Natural killer cell (primary cell): ENCODE measurements at regions not wholly inside any gene's neighbourhood (a gene's known extent, or its start where the extent isn't known, plus 50 kb on each side); places are given as distances from the start of the nearest gene placed in this dataset.

Source experiments
- ATAC-seq, 3 donors: fragments of 150-1000 bp in 2 of 3; fragments of 200-7000 bp in 1 of 3; cut with Tn5 transposase; 1 replicate in 1 of 3; 2 replicates in 2 of 3; pipeline ENCODE4 v1.10.0; 2021; ENCODE audit warnings: mild to moderate bottlenecking in 2 of 3, moderate library complexity in 2 of 3
- DNase-seq, 2 donors: peaks; one replicate each; pipeline versions ENCODE4 v3.0.0 to v3.0.0-alpha.2; 2013 to 2021; ENCODE audit warnings: mixed read lengths in 1 of 2
- H3K27ac ChIP-seq: one replicate; pipeline ENCODE4 v1.5.1; 2013; ENCODE audit warnings: mild to moderate bottlenecking, low read length
- H3K27me3 ChIP-seq: one replicate; pipeline ENCODE4 v1.6.1; 2013; ENCODE audit warnings: low read length; ENCODE audit not compliant: control insufficient read depth, insufficient read depth
- H3K36me3 ChIP-seq: one replicate; pipeline ENCODE4 v1.6.1; 2013; ENCODE audit warnings: low read length; ENCODE audit not compliant: control insufficient read depth, insufficient read depth
- H3K4me1 ChIP-seq: one replicate; pipeline ENCODE4 v1.6.1; 2013; ENCODE audit warnings: low read length; ENCODE audit not compliant: control insufficient read depth, insufficient read depth
- H3K4me3 ChIP-seq: one replicate; pipeline ENCODE4 v1.5.1; 2013; ENCODE audit warnings: low read length
- H3K9me3 ChIP-seq: one replicate; pipeline ENCODE4 v1.6.1; 2013; ENCODE audit warnings: low read length; ENCODE audit not compliant: control insufficient read depth, insufficient read depth
- H3K27ac Mint-ChIP-seq, 2 donors: one replicate each; pipeline ENCODE4 v1.8.0; 2022; ENCODE audit warnings: mild to moderate bottlenecking in 2 of 2, mixed read lengths in 2 of 2, moderate library complexity in 1 of 2
- H3K27me3 Mint-ChIP-seq, 2 donors: one replicate each; pipeline ENCODE4 v1.8.0; 2022; ENCODE audit warnings: low read depth in 2 of 2, mixed read lengths in 2 of 2
- H3K36me3 Mint-ChIP-seq: one replicate; pipeline ENCODE4 v1.8.0; 2022; ENCODE audit warnings: mixed read lengths
- H3K4me1 Mint-ChIP-seq, 2 donors: one replicate each; pipeline ENCODE4 v1.8.0; 2022; ENCODE audit warnings: mixed read lengths in 2 of 2
- H3K4me3 Mint-ChIP-seq: one replicate; pipeline ENCODE4 v1.8.0; 2022; ENCODE audit warnings: mild to moderate bottlenecking, moderate library complexity, mixed read lengths
- H3K9me3 Mint-ChIP-seq, 2 donors: one replicate each; pipeline ENCODE4 v1.8.0; 2022; ENCODE audit warnings: mixed read lengths in 2 of 2
- WGBS: methylation state at CpG from one replicate; pipeline ENCODE4 v1.1.7; 2013; ENCODE audit warnings: missing lambda C conversion rate; ENCODE audit not compliant: insufficient coverage; 5-methylcytosine and 5-hydroxymethylcytosine counted together
- intact Hi-C: fragments of 100-400 bp; cut with micrococcal nuclease; formaldehyde crosslinking; loops from one replicate; pipeline ENCODE4 v1.14.2; 2022
- TF ChIP-seq, protein P1 (sequence below): fragments of 200-600 bp; IDR thresholded peaks from one replicate; pipeline ENCODE4 v1.8.0; 2022; ENCODE audit warnings: antibody characterized with exemption

DNA sequence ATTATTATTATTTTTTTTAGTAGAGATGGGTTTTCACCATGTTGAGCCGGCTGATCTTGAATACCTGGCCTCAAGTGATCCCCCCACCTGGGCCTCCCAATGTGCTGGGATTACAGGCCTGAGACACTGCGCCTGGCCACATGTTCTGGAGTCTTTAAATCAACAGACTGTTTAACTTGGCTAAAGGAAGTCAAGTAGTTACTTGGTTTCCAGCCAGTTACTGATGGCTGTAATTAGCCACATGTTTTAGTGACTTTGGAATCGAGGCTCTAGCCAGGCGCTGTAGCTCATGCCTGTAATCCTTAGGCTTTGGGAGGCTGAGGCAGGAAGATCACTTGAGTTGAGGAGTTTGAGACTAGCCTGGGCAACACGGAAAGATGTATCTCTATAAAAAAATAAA, 699.2 kb upstream of the RBFOX1 start:
- 88% methylated on average over 5 of the region's 5 CpGs for WGBS
- H3K9me3 ChIP-seq = no peaks in the 10 kb centered on the region
- H3K27me3 ChIP-seq = no peaks in the 10 kb centered on the region
- ATAC-seq (no peak), DNase-seq (no peak)
- no peaks in the 10 kb centered on the region for H3K36me3 ChIP-seq
- Mint-ChIP-seq H3K4me1 (no peaks in the 10 kb centered on the region), H3K4me3 (no peak overlapping the region), H3K27me3 (peaks cover 0 to 3% of the 10 kb centered on the region in 2 donors), H3K36me3 (no peaks in the 10 kb centered on the region), H3K27ac (no peak overlapping the region), H3K9me3 (peaks cover 4% of the 10 kb centered on the region in 2 donors)
- no peaks in the 10 kb centered on the region for H3K4me1 ChIP-seq
- H3K27ac ChIP-seq = no peak overlapping the region
- TF ChIP-seq, protein P1, sequence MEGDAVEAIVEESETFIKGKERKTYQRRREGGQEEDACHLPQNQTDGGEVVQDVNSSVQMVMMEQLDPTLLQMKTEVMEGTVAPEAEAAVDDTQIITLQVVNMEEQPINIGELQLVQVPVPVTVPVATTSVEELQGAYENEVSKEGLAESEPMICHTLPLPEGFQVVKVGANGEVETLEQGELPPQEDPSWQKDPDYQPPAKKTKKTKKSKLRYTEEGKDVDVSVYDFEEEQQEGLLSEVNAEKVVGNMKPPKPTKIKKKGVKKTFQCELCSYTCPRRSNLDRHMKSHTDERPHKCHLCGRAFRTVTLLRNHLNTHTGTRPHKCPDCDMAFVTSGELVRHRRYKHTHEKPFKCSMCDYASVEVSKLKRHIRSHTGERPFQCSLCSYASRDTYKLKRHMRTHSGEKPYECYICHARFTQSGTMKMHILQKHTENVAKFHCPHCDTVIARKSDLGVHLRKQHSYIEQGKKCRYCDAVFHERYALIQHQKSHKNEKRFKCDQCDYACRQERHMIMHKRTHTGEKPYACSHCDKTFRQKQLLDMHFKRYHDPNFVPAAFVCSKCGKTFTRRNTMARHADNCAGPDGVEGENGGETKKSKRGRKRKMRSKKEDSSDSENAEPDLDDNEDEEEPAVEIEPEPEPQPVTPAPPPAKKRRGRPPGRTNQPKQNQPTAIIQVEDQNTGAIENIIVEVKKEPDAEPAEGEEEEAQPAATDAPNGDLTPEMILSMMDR = no peak
- intact Hi-C loops = no loop called here
- no peak overlapping the region for H3K4me3 ChIP-seq

DNA sequence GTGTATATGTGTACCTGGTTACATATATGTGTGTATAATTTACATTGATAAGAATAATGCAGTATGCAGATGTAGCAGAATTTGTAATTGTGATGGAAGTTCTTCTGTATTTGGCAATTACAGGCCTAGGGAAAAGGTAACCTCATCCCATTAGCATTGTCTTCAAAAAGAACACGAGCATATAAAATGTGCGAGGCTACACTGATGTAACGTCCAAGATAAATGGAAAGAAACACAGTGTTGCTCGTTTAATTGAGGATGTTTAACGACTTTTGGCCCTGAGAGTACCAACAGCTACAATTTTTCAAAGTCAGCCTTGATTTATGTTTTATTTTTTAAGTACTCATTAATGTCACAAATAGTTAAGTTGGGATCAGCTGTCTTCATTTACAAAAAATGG, 703.5 kb upstream of the RBFOX1 start:
- ATAC-seq (no peak), DNase-seq (no peak)
- Histone ChIP-seq H3K4me1 (no peaks in the 10 kb centered on the region), H3K4me3 (no peak overlapping the region), H3K27ac (no peak overlapping the region), H3K36me3 (no peaks in the 10 kb centered on the region), H3K9me3 (no peaks in the 10 kb centered on the region), H3K27me3 (no peaks in the 10 kb centered on the region)
- Mint-ChIP-seq H3K36me3 (no peaks in the 10 kb centered on the region), H3K4me1 (no peaks in the 10 kb centered on the region), H3K9me3 (peaks cover 4% of the 10 kb centered on the region in 2 donors), H3K27ac (no peak overlapping the region), H3K4me3 (no peak overlapping the region), H3K27me3 (peaks cover 0 to 3% of the 10 kb centered on the region in 2 donors)
- WGBS = 86% methylated on average over 5 of the region's 5 CpGs
- intact Hi-C loops = no loop called here
- TF ChIP-seq, protein P1 = no peak

DNA sequence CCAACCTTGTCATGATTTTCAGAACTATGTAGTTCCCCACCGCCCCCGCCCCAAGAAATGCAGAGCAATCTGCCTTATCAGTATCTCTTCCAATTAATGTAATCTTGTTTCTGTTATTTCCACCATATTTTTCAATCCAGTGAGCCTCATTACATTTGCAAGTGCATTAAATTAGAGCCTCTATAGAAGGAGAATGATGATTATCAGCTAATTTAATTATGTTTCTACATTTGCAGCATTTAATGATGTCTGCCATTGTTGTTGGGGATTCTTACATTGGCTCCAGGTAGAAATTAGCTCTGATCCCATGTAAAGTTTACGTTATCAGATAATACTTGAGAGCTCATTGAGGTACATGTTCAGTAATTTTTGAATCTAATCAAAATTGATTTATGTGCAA, 707.0 kb upstream of the RBFOX1 start:
- Histone ChIP-seq H3K36me3 (no peaks in the 10 kb centered on the region), H3K4me3 (no peak overlapping the region), H3K27ac (no peak overlapping the region), H3K9me3 (peaks cover 2% of the 10 kb centered on the region), H3K27me3 (no peaks in the 10 kb centered on the region), H3K4me1 (no peaks in the 10 kb centered on the region)
- no peak overlapping the region for H3K27ac Mint-ChIP-seq
- no peaks in the 10 kb centered on the region for H3K36me3 Mint-ChIP-seq
- intact Hi-C loops = no loop called here
- no peak overlapping the region for H3K4me3 Mint-ChIP-seq
- no peak for ATAC-seq
- 97% methylated on average over 3 of the region's 3 CpGs for WGBS
- H3K27me3 Mint-ChIP-seq = no peaks in the 10 kb centered on the region
- no peak for DNase-seq
- H3K4me1 Mint-ChIP-seq = no peaks in the 10 kb centered on the region
- TF ChIP-seq, protein P1 = no peak
- H3K9me3 Mint-ChIP-seq = peaks cover 4 to 5% of the 10 kb centered on the region in 2 donors

DNA sequence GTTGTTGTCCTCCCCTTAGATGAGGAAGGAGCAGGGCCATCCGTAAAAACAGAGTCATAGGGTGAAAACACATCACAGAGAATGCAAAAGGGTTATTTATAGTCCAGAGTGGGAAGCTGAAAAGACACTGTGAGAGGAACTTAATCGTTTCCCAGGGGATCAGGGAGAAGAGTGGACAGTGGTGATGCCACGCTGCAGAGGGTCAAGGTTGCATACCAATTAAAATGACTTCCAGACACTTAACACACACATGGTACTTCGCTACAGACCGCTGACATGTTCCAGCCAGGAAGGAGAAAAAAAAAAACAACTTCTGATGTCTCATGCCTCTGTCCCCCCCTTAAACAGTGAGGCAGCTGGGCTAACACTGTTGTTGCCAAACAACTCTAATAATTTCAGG, 713.8 kb upstream of the RBFOX1 start:
- H3K4me1 Mint-ChIP-seq = no peaks in the 10 kb centered on the region
- no peaks in the 10 kb centered on the region for H3K27me3 Mint-ChIP-seq
- 58% methylated on average over 5 of the region's 5 CpGs for WGBS
- H3K27ac Mint-ChIP-seq = no peak overlapping the region
- Histone ChIP-seq H3K9me3 (peaks cover 2% of the 10 kb centered on the region), H3K4me1 (no peaks in the 10 kb centered on the region), H3K27ac (no peak overlapping the region), H3K36me3 (no peaks in the 10 kb centered on the region), H3K27me3 (no peaks in the 10 kb centered on the region), H3K4me3 (no peak overlapping the region)
- H3K4me3 Mint-ChIP-seq = no peak overlapping the region
- ATAC-seq (no peak), DNase-seq (no peak)
- TF ChIP-seq, protein P1 = no peak
- intact Hi-C loops = no loop called here
- H3K9me3 Mint-ChIP-seq = peaks cover 8 to 10% of the 10 kb centered on the region in 2 donors
- H3K36me3 Mint-ChIP-seq = no peaks in the 10 kb centered on the region
